AG10803 (cell line): ENCODE measurements at regions not wholly inside any gene's neighbourhood (a gene's known extent, or its start where the extent isn't known, plus 50 kb on each side); places are given as distances from the start of the nearest gene placed in this dataset.

Experiments
- DNase-seq: peaks from one replicate; pipeline ENCODE4 v3.0.0; 2010; ENCODE audit warnings: low read depth
- H3K4me3 ChIP-seq: 2 replicates; pipeline ENCODE4 v1.5.1; 2011; ENCODE audit warnings: mild to moderate bottlenecking, low read length, control low read depth
- CTCF ChIP-seq: conservative IDR thresholded peaks from 2 replicates; pipeline ENCODE4 v1.5.1; 2011; ENCODE audit warnings: mild to moderate bottlenecking, low read length, control low read depth, inconsistent platforms

DNA sequence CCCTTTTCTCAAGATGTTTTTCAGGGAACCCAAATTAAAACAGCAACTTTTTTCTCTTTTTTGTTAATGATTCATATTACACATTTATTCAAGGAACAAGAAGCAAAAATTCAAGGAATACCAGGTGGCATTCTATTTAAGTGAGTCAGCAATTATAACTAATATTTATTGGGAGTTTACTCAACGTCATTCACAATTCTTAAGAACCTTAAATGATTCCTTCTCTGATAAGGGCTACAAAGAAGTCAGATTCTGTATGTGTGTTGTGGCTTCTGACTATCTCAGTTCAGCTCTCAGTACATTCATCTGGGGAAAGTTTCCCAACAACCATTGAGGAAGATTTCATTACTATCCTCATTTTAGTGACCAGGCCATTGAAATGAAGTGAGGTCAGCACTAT lies 470.7 kb upstream of the AKR1E2 start:
- no peak for DNase-seq
- no peak overlapping the region for H3K4me3 ChIP-seq
- no peak for TF ChIP-seq CTCF

DNA sequence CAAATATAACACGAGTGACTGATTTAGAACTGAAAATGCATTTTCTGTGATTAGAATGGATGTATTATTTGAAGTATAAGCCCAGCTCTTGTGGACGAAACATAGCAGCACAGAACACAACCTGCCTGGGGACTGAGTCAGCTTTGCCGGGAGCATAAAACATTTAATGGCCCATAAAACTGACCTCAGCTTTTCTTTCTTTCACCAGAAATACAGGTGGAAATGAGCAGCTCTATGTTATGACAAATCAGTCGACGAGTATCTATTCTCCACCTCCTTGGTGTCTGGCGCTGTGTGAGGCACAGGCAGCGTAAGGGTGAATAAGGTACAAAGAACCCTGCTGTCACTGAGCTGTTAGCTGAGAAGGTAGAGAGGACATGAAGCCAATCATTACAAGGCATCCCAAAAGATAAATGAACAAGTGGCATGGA lies 471.6 kb upstream of the AKR1E2 start:
- peak; percentile 32 for DNase-seq
- H3K4me3 ChIP-seq: no peak overlapping the region
- no peak for TF ChIP-seq CTCF

- TF ChIP-seq CTCF: no peak
- no peak overlapping the region for H3K4me3 ChIP-seq
- peak; percentile 62 for DNase-seq
Observed at GRCh38 chr10:4353964-4354363, 472.0 kb upstream of the AKR1E2 start.

DNA sequence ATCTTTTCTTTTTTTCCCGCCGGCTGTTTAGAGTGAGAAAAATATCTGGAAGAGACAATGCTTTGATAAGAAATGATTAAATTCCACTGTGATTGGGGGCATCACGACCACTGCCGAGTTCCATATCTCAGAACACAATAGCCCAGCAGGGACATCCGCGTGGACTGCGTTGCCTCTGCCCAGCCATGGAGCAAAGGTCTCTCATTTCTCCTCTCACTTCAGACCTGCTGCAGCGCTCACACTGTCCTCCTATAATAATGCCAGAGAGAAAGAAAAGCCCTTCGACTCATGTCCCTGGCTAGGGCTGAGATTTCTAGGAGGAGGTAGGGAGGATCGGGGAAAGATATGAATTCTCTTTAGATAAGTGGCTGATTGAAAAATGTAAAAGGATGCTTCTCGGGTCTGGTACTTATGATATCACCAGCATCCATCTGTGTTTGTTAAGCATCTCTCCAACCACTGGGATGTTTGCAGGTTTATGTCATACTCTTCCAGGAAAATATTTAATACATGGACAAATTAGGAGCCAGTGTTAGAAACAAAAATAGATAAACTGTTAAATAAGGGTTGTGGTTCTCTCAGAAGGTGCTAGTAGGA lies 472.9 kb upstream of the AKR1E2 start:
- peak; percentile 57 for DNase-seq
- no peak for TF ChIP-seq CTCF

GRCh38 chr10:4352414-4352961 lies 473.5 kb upstream of the AKR1E2 start:
- peak; percentile 73 for DNase-seq
- H3K4me3 ChIP-seq: no peak overlapping the region
- TF ChIP-seq CTCF: no peak

More for the DNA sequence above, 472.9 kb upstream of the AKR1E2 start:
- no peak overlapping the region for H3K4me3 ChIP-seq

DNA sequence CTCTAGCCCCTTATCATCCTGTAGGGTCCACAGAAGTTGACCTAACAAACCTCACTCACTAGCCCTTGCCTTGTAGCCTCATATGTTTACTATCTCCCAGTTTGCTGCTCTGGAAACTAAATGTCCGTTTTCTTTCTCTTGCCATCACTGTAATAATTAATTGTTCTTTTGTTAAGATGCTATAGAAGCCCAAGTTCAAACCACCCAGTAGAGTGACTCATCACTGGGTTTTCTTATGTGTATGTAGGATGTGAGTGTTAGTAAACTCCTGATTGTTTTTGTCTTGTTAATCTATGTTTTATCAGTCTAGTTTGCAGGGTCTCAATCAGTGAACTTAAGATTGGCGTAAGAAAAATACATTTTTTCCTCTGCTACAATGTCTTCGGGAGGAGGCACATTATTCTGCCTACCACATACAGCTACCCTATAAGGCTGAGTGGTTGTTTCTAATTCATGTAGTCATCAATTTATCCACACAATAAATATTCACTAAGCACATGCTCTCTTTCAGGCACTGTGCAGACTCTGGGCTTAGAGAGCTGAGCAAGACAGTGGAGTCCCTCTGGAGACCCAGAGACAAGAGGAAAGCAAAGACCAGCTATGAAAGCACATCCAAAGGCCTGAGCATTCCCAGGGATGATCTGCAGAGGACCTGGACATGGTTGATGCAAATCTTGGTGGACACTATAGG lies 474.1 kb upstream of the AKR1E2 start:
- no peak for TF ChIP-seq CTCF
- no peak overlapping the region for H3K4me3 ChIP-seq

DNA sequence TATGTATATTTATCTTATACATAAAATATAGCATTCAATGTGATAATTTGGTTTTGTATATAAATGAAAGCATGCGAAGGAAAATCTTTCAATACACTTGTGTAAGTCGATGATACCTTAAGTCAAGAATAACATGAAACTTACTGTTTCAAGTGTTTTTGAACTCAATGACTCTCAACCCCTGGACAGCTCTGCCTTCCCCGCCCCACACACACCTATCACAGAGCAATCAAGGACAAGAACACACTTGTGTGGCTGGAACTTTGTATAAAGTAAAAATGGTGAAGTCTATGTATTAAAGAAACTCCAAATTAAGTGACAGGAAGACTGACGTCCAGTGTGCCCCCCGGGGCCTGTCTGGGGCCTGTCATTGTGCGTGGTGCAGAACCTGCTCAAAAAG lies 478.6 kb upstream of the AKR1E2 start:
- DNase-seq: no peak
- no peak for TF ChIP-seq CTCF
- no peak overlapping the region for H3K4me3 ChIP-seq

More for the DNA sequence above, 474.1 kb upstream of the AKR1E2 start:
- peak; percentile 62 for DNase-seq
